NCI-H526 (cell line): ENCODE measurements at regions not wholly inside any gene's neighbourhood (a gene's known extent, or its start where the extent isn't known, plus 50 kb on each side); places are given as distances from the start of the nearest gene placed in this dataset.
"Not testable (repeated sequence)": the region's sequence is repeated elsewhere in the genome, so short reads cannot be mapped to it uniquely, and the experiment has no call there.

Experiments used
- DNase-seq, 2 experiments: peaks; one replicate each; lab custom pipeline; 2025; lab: John Stamatoyannopoulos, UW

DNA sequence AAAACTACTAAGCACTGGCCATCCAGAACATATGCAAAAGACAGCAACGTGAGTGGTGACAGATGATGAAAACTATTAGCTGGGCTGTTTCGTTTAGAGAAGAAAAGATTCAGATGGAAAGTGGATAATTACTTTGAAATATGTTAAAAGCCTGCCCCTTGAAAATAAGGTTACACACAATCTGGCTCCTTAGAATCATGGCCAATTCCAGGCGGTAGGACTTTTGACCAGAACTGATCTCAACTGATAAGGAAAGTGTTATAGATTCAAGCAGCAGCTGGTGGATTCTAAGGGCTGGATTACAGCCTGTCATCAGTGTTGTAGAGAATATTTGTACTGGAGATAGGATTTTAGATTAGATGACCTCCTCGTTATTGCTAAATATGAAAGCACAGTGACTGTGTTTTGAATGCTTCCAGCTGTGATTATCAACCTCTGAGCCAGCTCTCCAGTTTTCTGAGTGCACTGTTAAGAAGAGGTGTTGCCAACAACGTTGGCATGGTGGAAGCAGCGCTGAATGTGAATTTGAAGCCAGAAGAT lies 75.1 kb downstream of the KBTBD2 start:
- DNase-seq = not testable (repeated sequence)

- not testable (repeated sequence) for DNase-seq
Observed at GRCh38 chr7:32814779-32815178, 76.8 kb downstream of the KBTBD2 start.

DNA sequence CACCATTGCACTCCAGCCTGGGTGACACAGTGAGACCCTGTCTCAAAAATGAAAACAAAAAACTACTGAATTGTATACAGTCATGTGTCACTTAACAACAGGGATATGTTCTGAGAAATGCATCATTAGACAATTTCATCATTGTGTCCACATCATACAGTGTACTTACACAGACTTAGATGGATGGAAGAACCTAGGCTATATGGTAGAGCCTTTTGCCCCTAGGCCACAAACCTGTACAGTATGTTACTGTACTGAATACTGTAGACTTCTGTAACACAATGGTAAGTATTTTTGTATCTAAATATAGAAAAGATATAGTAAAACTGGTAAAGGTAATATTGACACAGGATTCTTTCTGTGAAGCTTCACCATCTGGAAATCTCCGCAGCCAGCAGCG lies 81.7 kb downstream of the KBTBD2 start:
- no peak for DNase-seq

DNA sequence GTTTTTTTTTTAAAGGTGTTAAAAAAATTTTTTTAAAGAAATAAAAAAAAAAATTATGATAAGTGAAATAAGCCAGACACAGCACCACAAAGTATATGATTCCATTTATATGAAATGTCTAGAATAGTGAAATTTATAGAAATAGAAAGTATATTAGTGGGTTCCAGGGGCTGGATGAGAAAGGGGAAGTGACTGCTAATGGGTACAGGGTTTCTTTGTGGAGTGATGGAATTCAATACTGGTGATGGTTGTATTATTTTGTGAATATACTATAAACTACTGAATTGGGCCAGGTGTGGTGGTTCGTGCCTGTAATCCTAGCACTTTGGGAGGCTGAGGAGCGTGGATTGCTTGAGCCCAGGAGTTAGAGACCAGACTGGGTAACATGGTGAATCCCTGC lies 82.2 kb downstream of the KBTBD2 start:
- DNase-seq = no peak

DNA sequence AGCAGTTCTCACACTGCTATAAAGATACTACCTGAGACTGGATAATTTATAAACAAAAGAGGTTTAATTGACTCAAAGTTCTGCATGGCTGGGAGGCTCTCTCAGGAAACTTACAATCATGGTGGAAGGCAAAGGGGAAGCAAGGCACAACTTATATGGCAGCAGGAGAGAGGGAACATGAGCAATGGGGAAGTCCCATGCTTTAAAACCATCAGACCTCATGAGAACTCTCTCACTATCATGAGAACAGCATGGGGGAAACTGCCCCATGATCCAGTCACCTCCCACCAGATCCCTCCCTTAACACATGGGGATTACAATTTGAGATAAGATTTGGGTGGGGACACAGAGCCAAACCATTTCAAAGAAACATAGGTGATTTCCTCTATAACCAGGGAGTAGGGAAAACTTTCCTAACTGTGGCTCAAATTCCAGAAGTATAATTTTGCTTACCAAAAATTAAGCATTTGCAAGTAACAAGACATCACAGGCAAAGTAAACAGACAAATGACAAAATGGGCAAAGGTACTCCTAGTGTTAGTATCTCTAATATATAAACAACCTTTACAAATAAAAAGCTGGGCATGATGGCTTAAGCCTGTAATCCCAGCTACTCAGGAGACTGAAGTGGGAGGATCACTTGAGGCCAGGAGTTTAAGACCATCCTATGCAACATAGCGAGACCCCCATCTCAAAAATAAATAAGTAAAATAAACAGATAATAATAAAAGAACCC lies 88.0 kb downstream of the KBTBD2 start:
- DNase-seq = no peak

GRCh38 chr7:32802305-32802910 lies 89.2 kb downstream of the KBTBD2 start:
- no peak for DNase-seq

DNA sequence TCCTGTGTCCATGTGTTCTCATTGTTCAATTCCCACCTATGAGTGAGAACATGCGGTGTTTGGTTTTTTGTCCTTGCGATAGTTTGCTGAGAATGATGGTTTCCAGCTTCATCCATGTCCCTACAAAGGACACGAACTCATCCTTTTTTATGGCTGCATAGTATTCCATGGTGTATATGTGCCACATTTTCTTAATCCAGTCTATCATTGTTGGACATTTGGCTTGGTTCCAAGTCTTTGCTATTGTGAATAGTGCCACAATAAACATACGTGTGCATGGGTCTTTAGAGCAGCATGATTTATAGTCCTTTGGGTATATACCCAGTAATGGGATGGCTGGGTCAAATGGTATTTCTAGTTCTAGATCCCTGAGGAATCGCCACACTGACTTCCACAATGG lies 98.5 kb downstream of the KBTBD2 start:
- DNase-seq = not testable (repeated sequence)

DNA sequence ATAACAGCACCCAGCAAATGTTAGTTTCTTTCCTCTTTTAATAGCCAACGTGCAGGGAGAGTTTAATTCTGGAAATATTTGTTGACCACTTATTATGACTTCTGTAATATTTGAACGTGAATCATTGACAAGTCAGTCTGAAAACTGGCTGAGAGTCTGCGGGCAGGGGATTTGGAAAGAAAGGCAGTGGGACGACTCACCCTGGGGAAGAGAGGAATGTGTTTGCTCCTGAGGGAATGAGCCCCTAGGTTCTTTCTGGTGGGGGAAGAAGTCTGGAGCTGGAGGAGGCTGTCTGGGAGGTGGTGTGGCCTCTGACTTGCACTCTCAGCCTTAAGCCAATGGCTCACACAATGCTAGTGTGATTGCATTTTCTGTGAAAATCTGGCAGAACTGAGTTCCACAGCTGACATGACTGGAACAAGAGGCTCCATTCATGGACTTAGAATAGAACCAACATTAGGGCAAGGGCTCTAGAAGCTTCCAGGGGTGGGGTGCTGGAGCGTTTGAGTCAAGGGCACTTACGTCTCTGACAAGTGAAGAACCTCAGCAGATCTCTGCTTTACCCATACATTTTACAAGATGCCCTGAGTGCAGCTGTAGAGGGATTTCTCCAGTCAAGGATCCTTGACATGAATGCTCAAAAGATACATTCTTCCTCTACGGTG lies 100.7 kb downstream of the KBTBD2 start:
- DNase-seq = not testable (repeated sequence)

- not testable (repeated sequence) for DNase-seq
Observed at GRCh38 chr7:32789266-32789665, 102.3 kb downstream of the KBTBD2 start.

DNA sequence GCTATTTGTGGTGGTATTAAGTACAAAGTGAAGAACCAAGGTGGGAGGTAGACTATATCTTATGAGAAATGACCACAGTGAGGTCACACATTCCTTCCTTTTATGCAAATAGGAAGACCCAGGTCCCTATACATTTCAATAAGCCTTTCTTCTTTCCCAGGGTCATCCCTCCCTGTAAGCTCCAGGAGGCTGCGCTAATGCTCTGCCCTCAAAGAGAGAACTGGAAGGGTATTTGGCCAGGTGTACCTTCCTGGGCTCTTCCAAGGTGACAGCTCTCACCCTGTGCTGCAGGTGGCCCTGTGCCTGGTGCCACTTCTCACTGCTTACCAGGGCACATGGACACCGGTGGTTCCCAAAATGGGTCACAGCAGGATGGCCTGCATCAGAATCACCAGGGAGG lies 103.4 kb downstream of the KBTBD2 start:
- DNase-seq = not testable (repeated sequence)

DNA sequence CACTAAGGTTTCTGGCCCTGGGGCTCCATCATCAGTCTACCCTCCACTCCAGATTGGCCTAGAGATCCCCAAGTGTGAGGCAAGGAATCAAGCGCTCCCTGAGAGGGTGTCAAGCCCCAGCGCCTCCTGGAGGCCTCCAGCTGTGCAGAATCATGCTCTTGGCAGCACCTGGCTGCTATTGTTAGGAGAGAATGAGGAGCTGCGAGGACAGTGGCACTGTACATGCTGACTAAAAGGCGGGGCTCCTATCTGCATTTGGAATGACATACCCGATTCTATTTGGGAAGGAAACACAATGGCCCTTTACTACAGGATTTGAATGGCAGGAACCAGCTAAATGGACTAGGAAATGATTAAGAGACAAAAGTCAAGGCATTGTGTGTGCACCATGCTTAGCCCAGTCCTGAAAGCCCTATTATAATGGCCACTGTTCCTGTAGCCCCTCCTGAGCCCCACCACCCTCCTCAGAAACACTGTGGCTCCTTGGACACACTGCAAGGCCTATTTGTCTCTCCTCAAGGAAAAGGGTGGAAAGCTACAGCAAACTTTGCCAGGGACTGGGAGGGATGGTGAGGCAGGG lies 106.1 kb downstream of the KBTBD2 start:
- DNase-seq = peak in 1 of 2 experiments; percentile 45

DNA sequence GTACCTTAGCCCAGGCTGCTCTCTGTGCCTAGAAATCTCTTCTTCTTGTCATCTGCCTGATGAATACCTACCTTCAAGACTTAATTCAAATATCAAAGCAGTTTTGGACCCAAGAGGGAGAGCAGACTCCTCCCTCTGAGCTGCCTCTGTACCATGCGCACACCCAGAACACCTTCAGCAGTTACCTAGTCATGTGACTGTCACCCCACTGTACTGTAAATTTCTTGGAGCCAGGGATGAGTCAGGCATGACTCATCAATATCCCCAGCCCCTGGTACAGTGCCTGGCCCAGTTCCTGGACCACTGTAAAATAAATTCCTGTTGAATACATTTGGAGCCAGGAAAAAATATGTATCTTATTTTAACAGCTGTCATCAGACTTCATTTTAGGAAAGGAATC lies 111.7 kb downstream of the KBTBD2 start:
- DNase-seq = not testable (repeated sequence)

DNA sequence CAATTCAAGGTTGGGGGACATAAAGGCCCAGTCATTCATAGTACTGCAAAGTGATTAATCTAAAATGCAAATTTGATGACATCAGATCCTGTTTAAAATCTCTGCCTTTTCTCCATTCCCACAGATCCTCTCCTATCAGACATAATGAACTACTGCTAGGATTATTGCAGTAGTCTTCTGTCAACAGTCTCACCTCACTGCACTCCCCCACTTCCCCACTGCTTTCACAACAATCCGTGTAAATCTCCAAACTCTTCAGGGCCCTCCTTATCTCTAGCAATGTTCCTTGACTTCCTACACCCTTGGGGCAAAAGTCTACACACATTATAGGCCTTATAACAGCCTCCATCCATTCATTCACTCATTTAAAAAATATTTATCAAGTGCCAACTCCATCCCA lies 112.4 kb downstream of the KBTBD2 start:
- no peak for DNase-seq

- not testable (repeated sequence) for DNase-seq
Observed at GRCh38 chr7:32777041-32777666, 114.4 kb downstream of the KBTBD2 start.

- not testable (repeated sequence) for DNase-seq
Observed at GRCh38 chr7:32776318-32776717, 115.2 kb downstream of the KBTBD2 start.

DNA sequence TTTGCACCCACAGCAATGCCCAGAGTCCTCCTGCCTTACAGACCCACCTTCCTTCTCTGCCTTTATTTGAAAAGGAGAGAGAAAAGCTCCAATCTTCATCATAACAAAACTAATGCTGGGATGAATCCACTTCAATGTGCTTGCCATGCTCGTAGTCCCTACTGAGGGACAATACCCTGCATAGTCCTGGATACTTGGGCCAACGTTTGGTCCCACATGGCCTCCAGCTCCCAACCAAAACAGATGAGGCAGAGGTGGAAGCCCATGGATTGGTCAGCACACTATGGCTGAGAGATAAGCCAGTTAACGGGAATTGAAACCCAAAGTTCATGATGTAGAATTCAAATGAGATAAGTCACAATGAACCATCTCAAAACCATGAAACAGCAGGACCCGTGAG lies 115.8 kb downstream of the KBTBD2 start:
- not testable (repeated sequence) for DNase-seq

DNA sequence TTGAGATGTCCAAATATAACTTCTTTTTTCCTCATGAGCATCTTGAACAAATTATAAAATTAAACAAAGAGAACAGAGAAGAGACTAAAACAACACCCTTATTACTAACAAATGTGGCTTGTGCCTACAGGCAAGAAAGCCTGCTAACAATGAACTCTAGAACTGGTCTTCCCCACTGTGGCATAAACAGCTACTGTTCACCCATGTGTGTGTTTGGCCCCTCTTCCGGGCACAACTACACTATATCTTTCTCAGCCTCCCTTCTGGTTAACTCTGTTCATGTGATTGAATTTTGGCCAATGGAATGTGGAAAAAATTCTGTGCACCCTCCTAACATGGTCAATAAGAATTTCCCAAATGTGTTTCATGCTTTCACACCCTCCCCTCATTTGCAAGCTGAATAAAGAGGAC lies 117.0 kb downstream of the KBTBD2 start:
- DNase-seq = no peak

GRCh38 chr7:32768866-32769510 lies 122.6 kb downstream of the KBTBD2 start:
- DNase-seq = not testable (repeated sequence)

DNA sequence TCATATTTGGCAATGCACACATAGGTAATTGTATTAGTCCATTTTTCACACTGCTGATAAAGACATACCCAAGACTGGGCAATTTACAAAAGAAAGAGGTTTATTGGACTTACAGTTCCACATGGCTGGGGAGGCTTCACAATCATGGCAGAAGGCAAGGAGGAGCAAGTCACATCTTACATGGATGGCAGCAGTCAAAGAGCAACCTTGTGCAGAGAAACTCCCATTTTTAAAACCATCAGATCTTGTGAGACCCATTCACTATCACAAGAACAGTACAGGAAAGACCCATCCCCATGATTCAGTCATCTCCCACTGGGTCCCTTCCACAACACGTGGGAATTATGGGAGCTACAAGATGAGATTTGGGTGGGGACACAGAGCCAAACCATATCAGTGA lies 123.2 kb downstream of the KBTBD2 start:
- not testable (repeated sequence) for DNase-seq

- peak in 1 of 2 experiments; percentile 50 for DNase-seq
Observed at GRCh38 chr7:32765649-32766251, 125.8 kb downstream of the KBTBD2 start.

GRCh38 chr7:32765185-32765584 lies 126.4 kb downstream of the KBTBD2 start:
- DNase-seq = no peak
